Stimulated activated naive B cell treated with anti-CD40 and anti-IgM and Interleukin-4, amounts not matched to agents 10 μg/mL and 1 μg/mL and 100 μg/mL, for 72 hours (primary cell): ENCODE measurements at regions not wholly inside any gene's neighbourhood (a gene's known extent, or its start where the extent isn't known, plus 50 kb on each side); places are given as distances from the start of the nearest gene placed in this dataset.
"Not testable (repeated sequence)": the region's sequence is repeated elsewhere in the genome, so short reads cannot be mapped to it uniquely, and the experiment has no call there.

Source experiments
- ATAC-seq, 2 donors: fragments of 150-1000 bp; cut with Tn5 transposase; replicated peaks; 2 replicates each; pipeline ENCODE4 v1.10.0; 2021; ENCODE audit warnings: moderate library complexity in 1 of 2
- DNase-seq: peaks from one replicate; pipeline ENCODE4 v3.0.0; 2021
- H3K27ac Mint-ChIP-seq: one replicate; pipeline ENCODE4 v1.8.0; 2022; ENCODE audit warnings: mild to moderate bottlenecking, mixed read lengths
- H3K27me3 Mint-ChIP-seq, 2 donors: one replicate each; pipeline ENCODE4 v1.8.0; 2022; ENCODE audit warnings: mixed read lengths in 2 of 2
- H3K36me3 Mint-ChIP-seq, 2 donors: one replicate each; pipeline ENCODE4 v1.8.0; 2022; ENCODE audit warnings: mixed read lengths in 2 of 2, mild to moderate bottlenecking in 1 of 2
- H3K4me1 Mint-ChIP-seq, 2 donors: one replicate each; pipeline ENCODE4 v1.8.0; 2022; ENCODE audit warnings: mixed read lengths in 2 of 2, mild to moderate bottlenecking in 1 of 2
- H3K4me3 Mint-ChIP-seq, 2 donors: one replicate each; pipeline ENCODE4 v1.8.0; 2022; ENCODE audit warnings: mild to moderate bottlenecking in 2 of 2, mixed read lengths in 2 of 2, moderate library complexity in 1 of 2
- H3K9me3 Mint-ChIP-seq, 2 donors: one replicate each; pipeline ENCODE4 v1.8.0; 2022; ENCODE audit warnings: mixed read lengths in 2 of 2, mild to moderate bottlenecking in 1 of 2

- DNase-seq (no peak), ATAC-seq (no peak)
- H3K36me3 Mint-ChIP-seq: no peaks in the 10 kb centered on the region
- H3K27me3 Mint-ChIP-seq: no peaks in the 10 kb centered on the region
- H3K9me3 Mint-ChIP-seq: peaks cover 0 to 3% of the 10 kb centered on the region in 2 donors
- no peaks in the 10 kb centered on the region for H3K4me1 Mint-ChIP-seq
- no peak overlapping the region for H3K27ac Mint-ChIP-seq
- no peak overlapping the region for H3K4me3 Mint-ChIP-seq
These were observed 473.2 kb upstream of the TECRL start for GRCh38 chr4:64882311-64883086.

GRCh38 chr4:64880557-64880956 lies 471.3 kb upstream of the TECRL start:
- ATAC-seq (no peak), DNase-seq (no peak)
- H3K9me3 Mint-ChIP-seq: peaks cover 0 to 5% of the 10 kb centered on the region in 2 donors
- H3K36me3 Mint-ChIP-seq: no peaks in the 10 kb centered on the region
- H3K27ac Mint-ChIP-seq: no peak overlapping the region
- no peaks in the 10 kb centered on the region for H3K4me1 Mint-ChIP-seq
- H3K4me3 Mint-ChIP-seq: no peak overlapping the region
- no peaks in the 10 kb centered on the region for H3K27me3 Mint-ChIP-seq

- Mint-ChIP-seq H3K27ac (no peak overlapping the region), H3K27me3 (no peaks in the 10 kb centered on the region), H3K4me3 (no peak overlapping the region), H3K36me3 (no peaks in the 10 kb centered on the region), H3K9me3 (peaks cover 0 to 9% of the 10 kb centered on the region in 2 donors), H3K4me1 (no peaks in the 10 kb centered on the region)
- no peak for DNase-seq
- no peak for ATAC-seq
These were observed 466.8 kb upstream of the TECRL start for GRCh38 chr4:64876021-64876420.

- peaks cover 4 to 6% of the 10 kb centered on the region in 2 donors for H3K9me3 Mint-ChIP-seq
- H3K27me3 Mint-ChIP-seq: no peaks in the 10 kb centered on the region
- ATAC-seq (no peak), DNase-seq (no peak)
- H3K4me1 Mint-ChIP-seq: no peaks in the 10 kb centered on the region
- H3K36me3 Mint-ChIP-seq: no peaks in the 10 kb centered on the region
- H3K27ac Mint-ChIP-seq: no peak overlapping the region
- no peak overlapping the region for H3K4me3 Mint-ChIP-seq
These were observed 461.3 kb upstream of the TECRL start for GRCh38 chr4:64870558-64870957.

- no peaks in the 10 kb centered on the region for H3K4me1 Mint-ChIP-seq
- H3K9me3 Mint-ChIP-seq: peaks cover 2 to 4% of the 10 kb centered on the region in 2 donors
- no peak overlapping the region for H3K27ac Mint-ChIP-seq
- ATAC-seq (no peak), DNase-seq (no peak)
- no peaks in the 10 kb centered on the region for H3K27me3 Mint-ChIP-seq
- no peaks in the 10 kb centered on the region for H3K36me3 Mint-ChIP-seq
- no peak overlapping the region for H3K4me3 Mint-ChIP-seq
These were observed 448.6 kb upstream of the TECRL start for GRCh38 chr4:64857815-64858214.

GRCh38 chr4:64857198-64857597 lies 447.9 kb upstream of the TECRL start:
- no peak overlapping the region for H3K4me3 Mint-ChIP-seq
- no peak for DNase-seq
- no peak for ATAC-seq
- peaks cover 4 to 6% of the 10 kb centered on the region in 2 donors for H3K9me3 Mint-ChIP-seq
- no peaks in the 10 kb centered on the region for H3K27me3 Mint-ChIP-seq
- no peak overlapping the region for H3K27ac Mint-ChIP-seq
- no peaks in the 10 kb centered on the region for H3K4me1 Mint-ChIP-seq
- no peaks in the 10 kb centered on the region for H3K36me3 Mint-ChIP-seq

- H3K27me3 Mint-ChIP-seq: no peaks in the 10 kb centered on the region
- H3K4me1 Mint-ChIP-seq: no peaks in the 10 kb centered on the region
- DNase-seq (no peak), ATAC-seq (no peak)
- no peak overlapping the region for H3K27ac Mint-ChIP-seq
- no peak overlapping the region for H3K4me3 Mint-ChIP-seq
- no peaks in the 10 kb centered on the region for H3K9me3 Mint-ChIP-seq
- H3K36me3 Mint-ChIP-seq: no peaks in the 10 kb centered on the region
These were observed 437.2 kb upstream of the TECRL start for GRCh38 chr4:64846417-64846816.

- Mint-ChIP-seq H3K9me3 (peaks cover 1 to 6% of the 10 kb centered on the region in 2 donors), H3K27me3 (no peaks in the 10 kb centered on the region), H3K36me3 (no peaks in the 10 kb centered on the region), H3K4me1 (no peaks in the 10 kb centered on the region), H3K4me3 (no peak overlapping the region), H3K27ac (no peak overlapping the region)
- no peak for ATAC-seq
- DNase-seq: no peak
These were observed 420.5 kb upstream of the TECRL start for GRCh38 chr4:64829749-64830148.

GRCh38 chr4:64824591-64824990 lies 415.3 kb upstream of the TECRL start:
- Mint-ChIP-seq H3K27me3 (no peaks in the 10 kb centered on the region), H3K27ac (no peak overlapping the region), H3K4me3 (no peak overlapping the region), H3K9me3 (no peaks in the 10 kb centered on the region), H3K4me1 (no peaks in the 10 kb centered on the region), H3K36me3 (no peaks in the 10 kb centered on the region)
- DNase-seq (no peak), ATAC-seq (no peak)

- no peaks in the 10 kb centered on the region for H3K9me3 Mint-ChIP-seq
- H3K36me3 Mint-ChIP-seq: no peaks in the 10 kb centered on the region
- H3K27me3 Mint-ChIP-seq: no peaks in the 10 kb centered on the region
- no peak for DNase-seq
- H3K4me3 Mint-ChIP-seq: no peak overlapping the region
- H3K4me1 Mint-ChIP-seq: no peaks in the 10 kb centered on the region
- H3K27ac Mint-ChIP-seq: no peak overlapping the region
- no peak for ATAC-seq
These were observed 413.2 kb upstream of the TECRL start for GRCh38 chr4:64822405-64822804.

GRCh38 chr4:64821219-64821976 lies 412.1 kb upstream of the TECRL start:
- DNase-seq: no peak
- Mint-ChIP-seq H3K4me3 (no peak overlapping the region), H3K27me3 (no peaks in the 10 kb centered on the region), H3K4me1 (no peaks in the 10 kb centered on the region), H3K9me3 (no peaks in the 10 kb centered on the region), H3K27ac (no peak overlapping the region), H3K36me3 (no peaks in the 10 kb centered on the region)
- ATAC-seq: no peak

- Mint-ChIP-seq H3K36me3 (no peaks in the 10 kb centered on the region), H3K4me3 (no peak overlapping the region), H3K27me3 (no peaks in the 10 kb centered on the region), H3K27ac (no peak overlapping the region), H3K4me1 (no peaks in the 10 kb centered on the region), H3K9me3 (peaks cover 0 to 2% of the 10 kb centered on the region in 2 donors)
- no peak for ATAC-seq
- no peak for DNase-seq
These were observed 405.4 kb upstream of the TECRL start for GRCh38 chr4:64814616-64815015.

GRCh38 chr4:64807821-64808220 lies 398.6 kb upstream of the TECRL start:
- DNase-seq (no peak), ATAC-seq (no peak)
- no peaks in the 10 kb centered on the region for H3K36me3 Mint-ChIP-seq
- H3K9me3 Mint-ChIP-seq: peaks cover 5 to 9% of the 10 kb centered on the region in 2 donors
- H3K4me1 Mint-ChIP-seq: no peaks in the 10 kb centered on the region
- no peaks in the 10 kb centered on the region for H3K27me3 Mint-ChIP-seq
- H3K4me3 Mint-ChIP-seq: no peak overlapping the region
- H3K27ac Mint-ChIP-seq: no peak overlapping the region

GRCh38 chr4:64799751-64800150 lies 390.5 kb upstream of the TECRL start:
- Mint-ChIP-seq H3K9me3 (peaks cover 5 to 11% of the 10 kb centered on the region in 2 donors), H3K36me3 (no peaks in the 10 kb centered on the region), H3K27me3 (no peaks in the 10 kb centered on the region), H3K27ac (no peak overlapping the region), H3K4me3 (no peak overlapping the region), H3K4me1 (no peaks in the 10 kb centered on the region)
- ATAC-seq (no peak), DNase-seq (no peak)

GRCh38 chr4:64798828-64799227 lies 389.6 kb upstream of the TECRL start:
- H3K27me3 Mint-ChIP-seq, ATAC-seq, H3K4me3 Mint-ChIP-seq, H3K4me1 Mint-ChIP-seq, H3K9me3 Mint-ChIP-seq, DNase-seq, H3K27ac Mint-ChIP-seq, H3K36me3 Mint-ChIP-seq: not testable (repeated sequence)
